Activated CD4-positive, alpha-beta T cell treated with anti-CD3 and anti-CD28 coated beads for 36 hours (primary cell): ENCODE measurements at regions not wholly inside any gene's neighbourhood (a gene's known extent, or its start where the extent isn't known, plus 50 kb on each side); places are given as distances from the start of the nearest gene placed in this dataset.

Experiments
- ATAC-seq: fragments of 200-7000 bp; cut with Tn5 transposase; one replicate; pipeline ENCODE4 v1.10.0; 2021; ENCODE audit warnings: mild to moderate bottlenecking, moderate library complexity
- CTCF ChIA-PET: fragments of 350-600 bp; sonication (Branson Sonifier 250); formaldehyde crosslinking; loops from one replicate; lab custom pipeline; 2021; ENCODE audit warnings: antibody characterized with exemption; lab: Charles Lee
- POLR2A ChIA-PET: fragments of 350-600 bp; sonication (Branson Sonifier 250); formaldehyde crosslinking; loops from one replicate; lab custom pipeline; 2021; ENCODE audit warnings: antibody characterized with exemption, inconsistent platforms; lab: Charles Lee
- DNase-seq: peaks from one replicate; pipeline ENCODE4 v3.0.0-alpha.2; 2020
- H3K27ac Mint-ChIP-seq: one replicate; pipeline ENCODE4 v1.8.0; 2021; ENCODE audit warnings: mixed read lengths
- H3K27me3 Mint-ChIP-seq: one replicate; pipeline ENCODE4 v1.8.0; 2021; ENCODE audit warnings: mixed read lengths
- H3K36me3 Mint-ChIP-seq: one replicate; pipeline ENCODE4 v1.8.0; 2021; ENCODE audit warnings: low read depth, mixed read lengths
- H3K4me1 Mint-ChIP-seq: one replicate; pipeline ENCODE4 v1.8.0; 2021; ENCODE audit warnings: mixed read lengths
- H3K4me3 Mint-ChIP-seq: one replicate; pipeline ENCODE4 v1.8.0; 2021; ENCODE audit warnings: mild to moderate bottlenecking, moderate library complexity, mixed read lengths
- H3K9me3 Mint-ChIP-seq: one replicate; pipeline ENCODE4 v1.8.0; 2021; ENCODE audit warnings: low read depth, mixed read lengths
- intact Hi-C, 2 experiments: fragments of 100-400 bp; cut with DNase I in 1 of 2; cut with micrococcal nuclease in 1 of 2; formaldehyde crosslinking; loops; one replicate each; pipeline versions ENCODE4 v1.14.2 to v1.15.1; 2022 to 2024; cut with DNase I, micrococcal nuclease

GRCh38 chr3:64464955-64465354 lies 222.8 kb downstream of the ADAMTS9 start:
- DNase-seq (no peak), ATAC-seq (no peak)
- H3K36me3 Mint-ChIP-seq = no peaks in the 10 kb centered on the region
- no peak overlapping the region for H3K27ac Mint-ChIP-seq
- ChIA-PET CTCF (interaction anchor here (0.7 to 1.6 kb wide), 2 partner anchors 19 to 64 kb away, joined by 3 to 4 read pairs; no protein-coding TSS in a partner anchor), POLR2A (no interaction called here)
- intact Hi-C loops = loop anchor here in 1 of 2 experiments (5.0 kb wide), 1 partner anchor 433 kb away; no protein-coding TSS in a partner anchor
- H3K27me3 Mint-ChIP-seq = peaks cover 20% of the 10 kb centered on the region
- H3K4me3 Mint-ChIP-seq = no peak overlapping the region
- H3K4me1 Mint-ChIP-seq = peaks cover 3% of the 10 kb centered on the region
- no peaks in the 10 kb centered on the region for H3K9me3 Mint-ChIP-seq

DNA sequence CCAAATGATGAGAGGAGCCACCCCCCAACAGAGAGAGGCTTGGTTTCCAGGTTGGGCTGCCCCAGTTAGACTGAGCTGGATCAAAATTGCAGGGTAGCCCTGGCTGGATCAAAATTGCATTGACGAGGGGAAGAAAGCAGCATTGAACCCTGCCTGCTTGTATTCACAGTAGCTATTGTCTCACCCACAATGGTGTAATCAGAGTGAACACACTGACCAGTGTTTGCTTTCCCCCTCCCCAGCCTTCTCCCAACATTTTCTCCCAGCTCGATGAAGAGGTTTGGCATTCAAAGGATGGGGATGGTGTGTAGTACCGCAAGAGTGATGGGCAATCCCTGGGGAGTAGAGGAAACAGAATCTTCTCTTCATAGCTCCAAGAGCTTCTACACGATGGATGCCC lies 223.8 kb downstream of the ADAMTS9 start:
- CTCF ChIA-PET = interaction anchor here (0.6 to 1.6 kb wide), 8 partner anchors 9 to 1113 kb away, joined by 3 to 5 read pairs (median 4); no protein-coding TSS in a partner anchor
- DNase-seq (no peak), ATAC-seq (no peak)
- Mint-ChIP-seq H3K36me3 (no peaks in the 10 kb centered on the region), H3K27me3 (peaks cover 15% of the 10 kb centered on the region), H3K4me3 (no peak overlapping the region), H3K9me3 (no peaks in the 10 kb centered on the region), H3K4me1 (peaks cover 3% of the 10 kb centered on the region), H3K27ac (no peak overlapping the region)
- POLR2A ChIA-PET = no interaction called here
- intact Hi-C loops = loop anchor here (1.0 to 5.0 kb wide), 2 partner anchors 432 to 434 kb away; no protein-coding TSS in a partner anchor

DNA sequence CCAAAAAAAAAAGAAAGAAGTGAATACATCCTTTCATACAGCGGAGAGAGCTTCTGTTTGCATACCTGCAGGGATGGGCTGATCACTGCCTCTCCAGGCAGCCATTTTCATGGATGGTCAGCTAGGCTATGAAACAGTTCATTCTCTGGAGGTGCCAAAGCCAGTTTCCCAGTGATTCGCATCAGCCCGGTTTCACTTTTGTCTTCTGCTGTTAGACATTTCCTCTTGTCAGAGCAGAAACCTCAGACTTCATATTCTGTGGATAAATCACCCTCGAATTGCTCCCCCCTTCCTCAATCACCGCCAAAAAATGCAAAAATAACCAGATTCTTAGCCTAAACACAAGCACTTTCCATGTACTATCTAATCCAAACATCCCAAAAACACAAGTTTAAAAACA lies 225.6 kb downstream of the ADAMTS9 start:
- Mint-ChIP-seq H3K4me1 (peaks cover 3% of the 10 kb centered on the region), H3K4me3 (no peak overlapping the region), H3K36me3 (no peaks in the 10 kb centered on the region), H3K9me3 (no peaks in the 10 kb centered on the region), H3K27me3 (peaks cover 14% of the 10 kb centered on the region), H3K27ac (no peak overlapping the region)
- ChIA-PET CTCF (interaction anchor here (0.6 kb wide), 1 partner anchor 31 kb away, joined by 3 read pairs; no protein-coding TSS in a partner anchor), POLR2A (no interaction called here)
- no peak for ATAC-seq
- DNase-seq = no peak
- intact Hi-C loops = loop anchor here in 1 of 2 experiments (5.0 kb wide), 1 partner anchor 430 kb away; no protein-coding TSS in a partner anchor

DNA sequence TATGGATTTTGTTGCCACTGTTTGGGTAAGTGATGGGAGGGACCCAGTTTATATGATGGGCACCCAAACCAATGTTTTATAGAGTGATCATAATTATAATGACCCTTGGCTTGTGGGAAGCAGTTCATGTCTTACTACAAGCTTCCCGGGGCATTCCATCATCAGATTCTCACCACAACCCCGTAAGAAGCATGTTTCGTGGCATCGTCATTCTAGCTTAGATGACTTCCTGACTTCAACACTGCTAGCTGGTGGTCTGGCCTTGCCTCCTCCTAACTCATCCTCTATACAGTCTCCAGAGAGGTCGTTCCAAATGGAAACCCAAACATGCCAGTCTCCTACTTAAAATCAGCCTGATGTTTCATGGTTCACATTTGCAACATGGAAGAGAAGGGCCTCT lies 226.9 kb downstream of the ADAMTS9 start:
- Mint-ChIP-seq H3K4me1 (peaks cover 3% of the 10 kb centered on the region), H3K27me3 (peaks cover 13% of the 10 kb centered on the region), H3K9me3 (no peaks in the 10 kb centered on the region), H3K4me3 (no peak overlapping the region), H3K36me3 (no peaks in the 10 kb centered on the region), H3K27ac (no peak overlapping the region)
- CTCF ChIA-PET = no interaction called here
- POLR2A ChIA-PET = no interaction called here
- no peak for ATAC-seq
- intact Hi-C loops = loop anchor here in 1 of 2 experiments (5.0 kb wide), 1 partner anchor 429 kb away; no protein-coding TSS in a partner anchor
- no peak for DNase-seq

DNA sequence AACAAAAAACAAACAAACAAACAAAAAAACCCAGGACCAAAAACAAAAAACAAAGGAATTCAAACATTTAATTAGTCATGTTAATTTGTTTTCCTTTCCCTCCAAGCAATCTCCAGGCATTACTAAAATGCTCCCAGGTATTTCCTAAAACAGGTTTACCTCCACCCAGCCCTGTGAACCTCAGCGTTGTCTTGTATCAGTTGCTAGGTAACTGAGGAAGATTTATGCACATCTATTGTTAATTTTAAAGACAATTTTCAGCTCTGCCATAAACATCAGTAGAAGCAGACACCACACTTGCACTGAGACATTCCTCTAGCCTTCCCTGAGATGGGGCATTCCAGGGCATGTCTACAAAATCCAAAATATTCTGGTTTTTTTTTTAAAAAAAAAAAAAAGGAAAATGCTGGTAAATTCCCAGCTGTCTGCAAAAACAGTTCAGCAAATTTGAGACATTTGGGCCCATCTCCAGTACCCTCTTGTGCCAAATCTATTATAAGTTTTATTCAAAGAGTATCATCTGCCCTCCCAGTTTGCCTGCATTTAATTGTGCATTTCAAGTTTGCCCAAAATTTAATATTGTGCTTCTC lies 227.6 kb downstream of the ADAMTS9 start:
- ATAC-seq = no peak
- H3K36me3 Mint-ChIP-seq = no peaks in the 10 kb centered on the region
- no peak for DNase-seq
- H3K4me1 Mint-ChIP-seq = peaks cover 3% of the 10 kb centered on the region
- no peak overlapping the region for H3K27ac Mint-ChIP-seq
- intact Hi-C loops = loop anchor here in 1 of 2 experiments (5.0 kb wide), 1 partner anchor 428 kb away; no protein-coding TSS in a partner anchor
- peaks cover 12% of the 10 kb centered on the region for H3K27me3 Mint-ChIP-seq
- H3K9me3 Mint-ChIP-seq = no peaks in the 10 kb centered on the region
- POLR2A ChIA-PET = no interaction called here
- H3K4me3 Mint-ChIP-seq = no peak overlapping the region
- CTCF ChIA-PET = interaction anchor here (0.7 to 1.2 kb wide), 2 partner anchors 12 to 24 kb away, joined by 3 read pairs; no protein-coding TSS in a partner anchor

DNA sequence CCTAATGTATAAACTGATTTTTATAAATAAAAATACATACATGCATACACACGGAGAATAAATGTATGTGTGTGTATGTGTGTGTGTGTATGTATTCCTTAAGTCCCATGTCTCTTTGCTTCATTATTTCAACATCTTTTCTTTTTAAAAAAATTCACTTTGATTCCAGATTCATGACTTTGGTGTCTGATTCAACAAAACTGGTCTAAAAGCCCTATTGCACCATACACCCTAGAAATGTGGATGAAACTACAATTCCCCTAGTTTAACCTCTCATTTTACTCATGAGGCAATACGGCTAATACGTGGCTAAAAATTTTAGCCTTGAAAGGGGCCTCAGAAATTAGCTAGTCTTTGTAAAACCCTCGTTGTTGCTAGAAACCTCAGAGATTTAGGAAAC lies 228.1 kb downstream of the ADAMTS9 start:
- intact Hi-C loops = loop anchor here in 1 of 2 experiments (5.0 kb wide), 1 partner anchor 427 kb away; no protein-coding TSS in a partner anchor
- DNase-seq = no peak
- Mint-ChIP-seq H3K27ac (no peak overlapping the region), H3K4me1 (peaks cover 3% of the 10 kb centered on the region), H3K27me3 (peaks cover 11% of the 10 kb centered on the region), H3K36me3 (no peaks in the 10 kb centered on the region), H3K4me3 (no peak overlapping the region), H3K9me3 (no peaks in the 10 kb centered on the region)
- ChIA-PET POLR2A (no interaction called here), CTCF (interaction anchor here (0.7 to 1.2 kb wide), 2 partner anchors 12 to 25 kb away, joined by 3 read pairs; no protein-coding TSS in a partner anchor)
- ATAC-seq = no peak

DNA sequence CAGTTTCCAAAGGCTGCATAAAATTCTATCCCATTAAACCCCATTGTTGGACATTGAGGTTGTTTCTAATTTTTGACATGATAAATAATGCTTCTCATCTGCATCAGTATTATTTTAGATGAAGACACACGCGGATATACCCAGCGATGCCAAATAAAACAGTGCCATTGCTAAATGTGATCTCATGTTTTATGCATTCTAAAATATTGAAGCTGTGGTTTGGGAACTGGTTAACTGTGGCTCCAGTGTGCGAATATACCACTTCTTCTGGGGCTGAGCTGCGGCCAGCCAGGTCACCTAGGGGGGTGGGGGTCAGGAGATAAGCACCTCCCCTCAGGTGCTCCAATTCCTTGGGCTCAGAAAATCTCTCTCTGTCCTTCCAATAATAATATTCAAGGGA lies 230.0 kb downstream of the ADAMTS9 start:
- Mint-ChIP-seq H3K27ac (no peak overlapping the region), H3K4me1 (peaks cover 3% of the 10 kb centered on the region), H3K9me3 (no peaks in the 10 kb centered on the region), H3K36me3 (no peaks in the 10 kb centered on the region), H3K27me3 (peaks cover 12% of the 10 kb centered on the region), H3K4me3 (no peak overlapping the region)
- DNase-seq (no peak), ATAC-seq (no peak)
- intact Hi-C loops = no loop called here
- ChIA-PET POLR2A (no interaction called here), CTCF (no interaction called here)

DNA sequence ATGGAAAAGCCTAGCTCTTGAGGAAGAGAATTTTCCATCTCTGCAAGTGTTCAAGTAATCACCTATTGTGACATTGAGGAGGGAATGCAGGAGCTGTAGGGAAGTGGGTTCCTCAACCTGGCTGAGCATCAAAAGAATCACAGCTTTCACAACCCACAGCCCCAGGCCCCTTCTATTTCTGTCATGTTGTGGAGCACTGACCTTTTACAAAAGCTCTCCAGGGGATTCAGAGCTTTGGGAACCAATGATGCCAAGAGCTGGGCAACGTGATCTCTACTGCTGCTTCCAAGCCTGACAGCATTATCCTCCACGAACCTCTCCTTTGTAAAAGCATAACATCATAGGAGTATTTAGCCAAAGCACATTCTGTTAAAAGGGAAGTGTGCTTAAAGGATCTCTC lies 231.1 kb downstream of the ADAMTS9 start:
- ATAC-seq (no peak), DNase-seq (no peak)
- CTCF ChIA-PET = no interaction called here
- peaks cover 10% of the 10 kb centered on the region for H3K27me3 Mint-ChIP-seq
- intact Hi-C loops = no loop called here
- no peaks in the 10 kb centered on the region for H3K36me3 Mint-ChIP-seq
- no peak overlapping the region for H3K4me3 Mint-ChIP-seq
- no peak overlapping the region for H3K27ac Mint-ChIP-seq
- POLR2A ChIA-PET = no interaction called here
- H3K4me1 Mint-ChIP-seq = no peaks in the 10 kb centered on the region
- H3K9me3 Mint-ChIP-seq = no peaks in the 10 kb centered on the region

- no peaks in the 10 kb centered on the region for H3K36me3 Mint-ChIP-seq
- ChIA-PET POLR2A (interaction anchor here (0.8 kb wide), 1 partner anchor 28 kb away, joined by 5 read pairs; no protein-coding TSS in a partner anchor), CTCF (interaction anchor here (1.2 kb wide), 1 partner anchor 8 kb away, joined by 3 read pairs; no protein-coding TSS in a partner anchor)
- H3K4me3 Mint-ChIP-seq = no peak overlapping the region
- ATAC-seq (no peak), DNase-seq (no peak)
- no peaks in the 10 kb centered on the region for H3K9me3 Mint-ChIP-seq
- peaks cover 10% of the 10 kb centered on the region for H3K27me3 Mint-ChIP-seq
- intact Hi-C loops = no loop called here
- no peak overlapping the region for H3K27ac Mint-ChIP-seq
- no peaks in the 10 kb centered on the region for H3K4me1 Mint-ChIP-seq
Observed at GRCh38 chr3:64455351-64455750, 230.1 kb upstream of the PRICKLE2 start.

GRCh38 chr3:64454768-64455167 lies 229.5 kb upstream of the PRICKLE2 start:
- ATAC-seq (no peak), DNase-seq (no peak)
- Mint-ChIP-seq H3K36me3 (no peaks in the 10 kb centered on the region), H3K27me3 (peaks cover 10% of the 10 kb centered on the region), H3K4me1 (no peaks in the 10 kb centered on the region), H3K27ac (no peak overlapping the region), H3K9me3 (no peaks in the 10 kb centered on the region), H3K4me3 (no peak overlapping the region)
- ChIA-PET POLR2A (no interaction called here), CTCF (interaction anchor here (1.2 kb wide), 1 partner anchor 9 kb away, joined by 3 read pairs; no protein-coding TSS in a partner anchor)
- intact Hi-C loops = no loop called here

- no peak overlapping the region for H3K4me3 Mint-ChIP-seq
- intact Hi-C loops = no loop called here
- no peak overlapping the region for H3K27ac Mint-ChIP-seq
- H3K27me3 Mint-ChIP-seq = peaks cover 10% of the 10 kb centered on the region
- ChIA-PET POLR2A (no interaction called here), CTCF (interaction anchor here (1.2 kb wide), 1 partner anchor 9 kb away, joined by 3 read pairs; no protein-coding TSS in a partner anchor)
- no peaks in the 10 kb centered on the region for H3K9me3 Mint-ChIP-seq
- no peaks in the 10 kb centered on the region for H3K36me3 Mint-ChIP-seq
- ATAC-seq (peak; percentile 64), DNase-seq (peak; percentile 10)
- no peaks in the 10 kb centered on the region for H3K4me1 Mint-ChIP-seq
Observed at GRCh38 chr3:64454179-64454578, 228.9 kb upstream of the PRICKLE2 start.
